HG03575 (cell line): ENCODE measurements at regions not wholly inside any gene's neighbourhood (a gene's known extent, or its start where the extent isn't known, plus 50 kb on each side); places are given as distances from the start of the nearest gene placed in this dataset.

Experiments used
- ATAC-seq: cut with Tn5 transposase; IDR thresholded peaks from one replicate; pipeline ENCODE4 v1.9.1; 2021; ENCODE audit not compliant: unreplicated experiment, insufficient number of reproducible peaks, low FRiP score; ENCODE audit errors: extremely low read depth

GRCh38 chr9:89738137-89738932 lies 133.5 kb downstream of the GADD45G start:
- ATAC-seq = no peak

GRCh38 chr9:89739511-89739910 lies 134.7 kb downstream of the GADD45G start:
- ATAC-seq = no peak

DNA sequence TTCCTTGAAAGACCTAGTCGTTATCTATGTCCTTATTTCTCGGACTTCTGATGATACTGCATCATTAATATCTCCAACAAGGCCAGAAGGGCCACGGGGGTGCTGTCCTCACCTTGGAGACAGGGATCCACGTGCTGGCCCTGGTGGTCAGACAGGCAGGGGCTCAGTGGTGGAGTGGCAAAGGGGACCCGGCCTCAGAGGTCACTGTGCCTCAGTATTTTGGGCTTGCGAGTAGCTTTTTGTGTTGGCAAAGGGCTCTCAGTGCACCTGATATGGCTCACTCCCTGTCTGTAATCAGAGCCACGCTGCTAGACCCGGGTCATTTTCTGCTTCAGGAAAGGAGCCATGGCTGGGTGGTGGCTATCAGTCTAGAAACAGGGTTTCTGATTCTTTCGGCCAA lies 135.1 kb downstream of the GADD45G start:
- no peak for ATAC-seq

DNA sequence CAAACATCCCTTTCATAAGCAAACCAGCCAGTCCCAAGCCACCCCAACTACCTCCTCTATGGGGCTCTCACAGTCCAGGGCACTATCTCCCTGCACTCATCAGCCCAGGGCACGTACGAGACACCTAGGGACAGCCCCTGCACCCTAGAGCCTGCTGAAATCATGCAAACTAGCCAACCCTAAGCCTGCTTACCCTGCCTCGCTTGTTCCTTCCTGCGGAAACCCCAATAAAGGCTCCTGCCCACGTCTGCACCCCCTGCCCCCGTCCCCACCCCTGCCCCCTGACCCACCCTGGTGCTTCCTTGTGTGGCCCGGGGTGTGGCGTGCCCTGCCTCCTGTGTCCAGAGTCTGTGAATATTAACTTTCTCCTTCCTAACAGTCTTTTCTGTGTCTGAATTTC lies 135.9 kb downstream of the GADD45G start:
- ATAC-seq = peak; percentile 45

DNA sequence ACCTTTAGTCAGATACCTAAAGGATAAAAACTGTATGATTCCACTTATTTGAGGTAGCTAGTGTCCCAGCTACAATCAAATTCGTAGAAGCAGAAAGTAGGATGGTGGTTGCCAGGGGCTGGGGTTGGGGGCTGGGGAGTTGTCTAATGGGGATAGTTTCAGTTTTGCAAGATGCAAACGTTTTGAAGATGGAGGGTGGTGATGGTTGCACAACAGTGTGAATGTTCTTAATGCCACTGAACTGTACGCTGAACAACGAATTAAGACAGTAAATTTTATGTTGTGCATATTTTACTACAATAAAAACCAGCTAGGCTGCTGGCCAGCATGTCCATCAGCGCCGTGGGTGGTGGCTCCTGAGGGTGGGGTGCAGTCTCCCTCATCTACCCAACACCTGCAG lies 137.8 kb downstream of the GADD45G start:
- ATAC-seq = no peak

DNA sequence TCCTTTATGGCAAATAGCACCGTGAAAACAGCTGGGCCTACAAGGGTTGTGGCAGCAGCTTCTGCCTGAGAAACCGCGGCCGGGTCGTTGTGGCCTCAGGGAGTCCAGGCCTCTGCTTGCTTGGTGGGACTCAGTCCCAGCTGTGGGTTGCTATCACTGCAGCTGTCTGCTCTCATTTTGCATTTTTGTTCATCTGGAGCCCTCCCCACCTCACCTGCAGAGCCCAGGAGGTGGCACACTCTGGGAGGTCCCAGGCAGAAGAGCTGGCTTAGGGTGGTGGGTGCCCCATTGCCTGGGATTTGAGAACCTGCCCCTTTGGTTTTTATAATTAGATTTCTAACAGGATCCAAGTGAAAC lies 138.4 kb downstream of the GADD45G start:
- peak; percentile 3 for ATAC-seq

- peak; percentile 37 for ATAC-seq
Observed at GRCh38 chr9:89743573-89744254, 138.9 kb downstream of the GADD45G start.

DNA sequence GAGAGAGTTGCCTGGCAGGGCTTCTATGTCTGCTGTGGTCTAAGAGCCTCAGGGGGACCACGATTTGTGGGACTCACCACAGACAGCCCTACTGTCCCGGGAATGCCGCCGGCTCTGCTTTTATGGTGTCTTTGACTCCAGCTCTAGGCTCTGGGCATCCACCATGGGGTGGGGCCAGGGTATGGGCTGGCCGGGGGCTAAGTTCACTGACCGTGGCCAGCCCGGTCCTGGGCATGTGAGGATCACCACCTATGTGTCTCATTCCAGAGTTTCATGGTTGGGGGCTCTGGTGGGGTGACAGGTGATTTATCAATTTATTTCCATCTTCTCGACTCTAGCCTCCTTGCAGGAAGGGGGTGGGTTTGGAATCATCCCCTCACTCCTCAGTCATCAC lies 139.4 kb downstream of the GADD45G start:
- no peak for ATAC-seq

GRCh38 chr9:89744730-89745129 lies 139.9 kb downstream of the GADD45G start:
- no peak for ATAC-seq

DNA sequence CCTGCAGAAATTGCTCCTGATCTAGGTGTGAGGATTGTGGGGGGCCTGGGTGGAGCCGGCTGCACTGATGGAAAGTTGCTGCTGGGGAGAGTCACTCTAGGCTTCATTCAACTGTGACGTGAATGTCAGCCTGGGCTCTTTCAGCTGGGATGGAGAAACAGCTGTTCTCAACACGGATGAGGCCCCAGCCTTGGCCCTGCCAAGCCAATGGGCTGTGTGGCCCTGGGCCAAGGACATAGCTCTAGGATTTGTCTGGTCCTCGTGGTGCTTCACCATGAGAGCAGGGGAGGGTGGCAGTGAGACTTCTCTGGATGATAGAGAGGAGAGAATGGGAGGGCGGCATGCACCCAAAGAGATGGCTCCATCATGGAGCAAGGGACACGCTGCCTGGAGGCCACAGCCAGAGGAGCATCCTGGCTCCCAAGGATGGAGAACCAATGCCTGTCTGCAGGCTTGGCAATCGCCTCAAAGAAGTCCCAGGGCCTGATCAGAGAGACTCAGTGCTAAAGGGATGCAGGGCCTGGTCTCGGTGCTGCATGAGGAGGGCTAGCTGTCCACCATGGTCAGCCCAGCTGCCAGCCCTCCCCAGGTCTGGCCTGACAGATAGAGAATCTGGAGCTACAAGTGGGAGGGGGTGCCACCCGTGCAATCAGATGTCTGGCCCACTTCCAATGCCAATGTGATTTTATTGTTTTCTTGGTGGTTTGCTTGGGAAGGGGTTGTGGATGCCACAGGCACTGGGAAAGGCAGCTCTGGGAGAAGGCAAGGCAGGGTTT lies 141.0 kb downstream of the GADD45G start:
- no peak for ATAC-seq

- no peak for ATAC-seq
Observed at GRCh38 chr9:89746385-89747116, 141.7 kb downstream of the GADD45G start.

DNA sequence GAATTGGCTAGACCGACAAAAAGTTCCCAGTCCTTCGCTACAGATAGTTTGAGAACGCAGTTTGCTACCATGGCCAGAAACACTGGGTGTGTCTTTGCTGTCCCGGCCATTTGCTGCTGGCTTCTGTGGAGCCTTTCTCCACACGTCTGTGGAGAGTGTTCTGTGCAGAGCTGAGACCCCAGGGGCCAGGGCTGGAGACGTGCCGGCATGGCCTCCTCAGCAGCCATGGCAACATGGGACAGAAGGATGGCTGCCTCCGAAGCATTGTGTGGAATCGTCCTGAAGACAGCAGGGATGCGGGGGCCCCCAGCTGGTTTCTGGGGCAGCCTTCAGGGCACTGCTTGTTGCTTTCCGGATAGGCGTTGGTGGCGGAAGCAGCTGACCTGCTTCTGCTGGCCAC lies 142.8 kb downstream of the GADD45G start:
- ATAC-seq = no peak

DNA sequence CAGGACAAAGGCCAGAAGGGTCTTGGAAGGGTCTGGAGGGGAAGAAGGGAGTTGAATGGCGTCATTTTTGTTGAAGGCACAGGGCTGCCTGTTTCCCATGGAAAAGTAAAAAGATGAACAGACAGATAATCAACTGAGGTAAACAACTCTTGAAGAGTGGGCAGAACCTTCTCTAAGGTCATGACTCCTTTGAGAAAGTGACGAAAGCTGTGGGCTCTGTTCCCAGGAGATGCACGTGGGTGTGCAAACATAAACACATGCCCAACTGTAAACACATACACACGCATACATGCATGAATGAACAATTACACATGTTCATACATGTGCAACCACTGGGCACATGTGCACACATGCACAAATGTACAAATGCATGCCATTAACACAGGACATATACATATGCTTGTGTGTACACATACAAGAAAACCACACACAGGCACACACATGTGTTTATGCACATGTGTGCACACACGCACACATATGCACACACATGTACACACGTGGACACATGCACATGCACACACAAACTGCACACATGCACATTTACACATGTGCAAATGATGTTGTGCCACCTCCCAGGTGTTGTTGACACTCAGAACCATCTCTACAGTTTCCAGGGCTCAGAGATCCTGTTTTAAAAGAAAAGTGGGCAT lies 143.3 kb downstream of the GADD45G start:
- ATAC-seq = no peak

DNA sequence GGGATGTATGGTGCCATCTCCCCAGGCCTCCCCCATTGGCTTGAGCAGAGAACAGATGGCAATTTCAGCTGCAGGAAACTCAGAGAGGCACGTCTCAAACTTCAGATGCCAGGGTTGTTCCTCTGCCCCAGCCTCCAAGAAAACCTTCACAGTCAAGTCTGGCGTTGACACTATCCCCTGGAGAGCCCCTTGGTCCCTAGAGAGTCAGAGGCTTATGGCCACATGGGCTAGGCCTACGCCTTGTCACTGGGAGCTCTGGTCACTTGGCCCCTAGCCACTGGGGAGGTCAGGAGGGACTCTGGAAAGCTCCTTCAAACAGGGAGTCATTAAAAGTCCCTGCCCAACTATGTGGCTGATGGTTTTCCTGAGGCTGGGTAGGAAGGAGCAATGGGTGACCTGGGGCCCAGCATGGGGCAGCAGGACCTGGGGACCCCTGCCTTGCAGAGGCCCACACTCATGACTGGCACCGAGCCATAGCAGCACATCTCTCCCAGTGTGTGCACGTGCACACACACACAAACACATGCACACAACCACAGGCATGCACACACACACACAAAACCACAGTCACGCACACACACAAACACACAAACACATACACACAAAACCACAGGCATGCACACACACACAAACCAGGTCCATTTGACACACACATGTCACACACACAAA lies 144.2 kb downstream of the GADD45G start:
- no peak for ATAC-seq

DNA sequence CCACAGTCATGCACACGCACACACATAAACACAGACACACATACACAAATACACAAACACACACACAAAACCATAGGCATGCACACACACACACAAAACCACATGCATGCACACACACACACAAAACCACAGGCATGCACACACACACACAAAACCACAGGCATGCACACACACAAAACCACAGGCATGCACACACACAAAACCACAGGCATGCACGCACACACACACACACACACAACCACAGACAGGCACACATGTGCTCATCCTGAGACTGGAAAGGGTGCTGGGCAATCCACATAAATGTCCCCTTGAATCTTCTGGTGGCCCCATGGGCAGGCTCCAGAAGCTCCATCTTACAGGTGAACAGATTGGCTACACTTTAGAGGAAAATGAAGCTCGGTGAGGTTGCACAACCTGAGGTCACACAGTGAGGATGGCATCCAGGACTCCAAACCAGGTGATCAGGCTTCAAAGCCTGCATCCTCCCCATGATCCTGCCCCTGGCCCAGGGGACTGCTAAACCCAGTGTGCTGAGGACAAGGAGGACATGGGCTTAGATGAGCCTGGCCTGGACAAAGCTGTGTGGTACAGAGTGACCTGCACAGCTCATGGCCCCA lies 144.8 kb downstream of the GADD45G start:
- no peak for ATAC-seq

DNA sequence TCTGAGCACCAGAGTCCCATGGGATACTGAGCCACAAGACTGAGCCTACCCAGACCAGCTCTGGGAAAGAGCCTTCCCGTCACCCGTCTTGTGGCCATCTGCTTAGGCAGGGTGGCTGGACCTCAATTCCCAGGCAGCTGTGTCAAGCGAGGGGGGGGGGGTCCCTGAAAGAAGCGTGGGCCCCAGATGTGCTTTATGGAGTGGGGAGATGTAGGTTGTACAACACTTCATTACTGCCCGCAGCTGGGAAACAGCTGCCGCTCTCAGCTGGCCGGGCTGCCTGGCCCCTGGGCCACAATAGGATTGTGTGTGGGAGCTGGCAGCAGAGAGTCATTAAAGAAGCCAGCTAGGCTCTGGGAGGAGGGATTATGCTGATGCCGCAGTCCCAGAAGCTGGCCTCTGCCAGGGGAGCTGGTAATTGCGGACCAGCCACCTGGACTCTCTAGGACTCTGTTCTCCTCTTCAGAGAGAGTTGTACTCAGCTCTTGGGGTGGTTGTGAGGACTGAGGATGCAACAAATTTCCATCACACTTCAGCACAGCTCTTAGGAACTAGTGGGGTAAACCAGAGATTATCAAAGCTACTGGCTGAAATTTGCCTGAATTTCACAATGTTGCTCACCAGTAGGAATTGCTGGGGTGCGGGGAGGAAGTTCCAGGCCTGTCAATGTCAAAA lies 145.4 kb downstream of the GADD45G start:
- no peak for ATAC-seq

- no peak for ATAC-seq
Observed at GRCh38 chr9:89751079-89751825, 146.4 kb downstream of the GADD45G start.
